Esophagus (tissue), 2 donors: ENCODE measurements at regions not wholly inside any gene's neighbourhood (a gene's known extent, or its start where the extent isn't known, plus 50 kb on each side); places are given as distances from the start of the nearest gene placed in this dataset.

ENCODE experiments used
- H3K27ac ChIP-seq, 2 donors: one replicate each; pipeline ENCODE4 v1.5.1; 2013; ENCODE audit warnings: low read depth in 2 of 2, mild to moderate bottlenecking in 2 of 2, inconsistent platforms in 1 of 2, low read length in 1 of 2, moderate library complexity in 1 of 2
- H3K27me3 ChIP-seq, 2 donors: one replicate each; pipeline ENCODE4 v1.6.1; 2013; ENCODE audit warnings: low read length in 2 of 2, control low read depth in 1 of 2, mild to moderate bottlenecking in 1 of 2; ENCODE audit not compliant: insufficient read depth in 2 of 2, control insufficient read depth in 1 of 2
- H3K36me3 ChIP-seq, 2 donors: one replicate each; pipeline ENCODE4 v1.6.1; 2013; ENCODE audit warnings: low read length in 1 of 2; ENCODE audit not compliant: control insufficient read depth in 2 of 2, insufficient read depth in 2 of 2
- H3K4me1 ChIP-seq, 2 donors: one replicate each; pipeline ENCODE4 v1.6.1; 2013; ENCODE audit warnings: low read length in 1 of 2; ENCODE audit not compliant: control insufficient read depth in 2 of 2, insufficient read depth in 2 of 2
- H3K4me3 ChIP-seq, 2 donors: one replicate each; pipeline ENCODE4 v1.5.1; 2013; ENCODE audit warnings: low read length in 2 of 2, mild to moderate bottlenecking in 2 of 2, low read depth in 1 of 2, moderate library complexity in 1 of 2
- H3K9me3 ChIP-seq, 2 donors: one replicate each; pipeline ENCODE4 v1.6.1; 2013; ENCODE audit warnings: mild to moderate bottlenecking in 2 of 2, low read depth in 1 of 2, low read length in 1 of 2, moderate library complexity in 1 of 2; ENCODE audit not compliant: control insufficient read depth in 2 of 2, insufficient read depth in 1 of 2
- WGBS, 2 donors: extraction: QIAGEN DNeasy Blood & Tissue Kit; methylation state at CpG; one replicate each; pipeline ENCODE4 v1.1.7; 2013; 5-methylcytosine and 5-hydroxymethylcytosine counted together
- donor health status: healthy with polysubstance abuse.
- donor health status: Bipolar disorder and iron deficiency.

DNA sequence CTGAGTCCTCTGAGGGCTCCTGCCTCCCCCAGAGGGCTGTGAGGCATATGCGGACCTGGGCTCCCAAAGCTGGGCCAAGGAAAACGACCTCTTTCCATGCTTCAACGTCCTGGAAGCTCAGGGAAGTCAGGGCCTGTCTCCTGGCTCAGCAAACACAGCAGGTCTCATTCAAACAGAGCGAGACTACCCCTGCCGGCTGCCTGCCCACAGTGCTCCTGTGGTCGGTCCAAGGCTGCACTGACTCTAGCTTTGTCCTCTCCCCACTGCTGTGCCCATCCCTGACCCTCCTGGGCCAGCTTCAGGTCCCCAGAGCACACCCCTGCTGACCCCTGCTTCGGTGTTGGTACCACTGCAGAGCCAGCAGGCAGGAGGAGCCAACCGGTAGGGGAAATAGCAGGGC, 79.6 kb downstream of the PDCL3 start:
- H3K4me3 ChIP-seq: no peak overlapping the region
- WGBS, 2 donors: 80 to 89% methylated on average over 7 to 8 of the region's 8 CpGs
- no peak overlapping the region for H3K27ac ChIP-seq
- no peaks in the 10 kb centered on the region for H3K27me3 ChIP-seq
- no peaks in the 10 kb centered on the region for H3K9me3 ChIP-seq
- H3K36me3 ChIP-seq: no peaks in the 10 kb centered on the region
- H3K4me1 ChIP-seq: peaks cover 0 to 4% of the 10 kb centered on the region in 2 donors

- 86 to 88% methylated on average over 2 to 3 of the region's 3 CpGs for WGBS, 2 donors
- Histone ChIP-seq H3K27ac (no peak overlapping the region), H3K4me1 (peaks cover 0 to 4% of the 10 kb centered on the region in 2 donors), H3K4me3 (no peak overlapping the region), H3K36me3 (no peaks in the 10 kb centered on the region), H3K27me3 (no peaks in the 10 kb centered on the region), H3K9me3 (no peaks in the 10 kb centered on the region)
These were observed 80.7 kb downstream of the PDCL3 start for GRCh38 chr2:100643467-100643866.

DNA sequence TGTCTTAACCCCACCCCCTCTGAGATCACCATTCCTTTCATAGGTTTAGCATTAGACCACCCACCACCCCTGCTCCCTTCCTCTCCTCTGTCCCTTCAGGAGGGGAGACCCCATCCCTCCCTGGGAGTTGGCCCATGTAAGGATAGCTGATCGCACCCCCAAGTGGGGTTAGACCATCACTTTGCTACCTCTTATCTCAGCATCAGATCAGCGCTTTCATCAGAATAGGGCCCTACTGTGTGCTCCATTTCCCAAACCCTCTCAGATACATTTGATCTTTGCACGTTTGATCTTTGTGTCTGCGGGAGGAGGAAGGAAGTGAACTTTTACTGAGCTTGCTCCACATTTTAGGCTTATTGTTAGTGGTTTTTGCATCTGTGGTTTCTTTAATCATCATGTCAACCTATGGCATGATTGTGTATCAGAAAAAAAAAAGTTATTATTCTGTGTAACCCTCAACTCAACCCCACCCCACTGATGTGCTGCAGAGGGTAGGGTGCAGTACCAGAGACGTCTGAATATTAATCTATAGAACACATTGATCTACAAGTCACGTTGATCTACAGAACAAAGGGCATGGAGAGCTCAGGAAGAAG, 81.2 kb downstream of the PDCL3 start:
- 67% methylated on average over 6 of the region's 6 CpGs for WGBS, 2 donors
- no peaks in the 10 kb centered on the region for H3K9me3 ChIP-seq
- no peak overlapping the region for H3K4me3 ChIP-seq
- H3K27ac ChIP-seq: no peak overlapping the region
- peaks cover 0 to 4% of the 10 kb centered on the region in 2 donors for H3K4me1 ChIP-seq
- no peaks in the 10 kb centered on the region for H3K36me3 ChIP-seq
- H3K27me3 ChIP-seq: no peaks in the 10 kb centered on the region

- Histone ChIP-seq H3K27me3 (no peaks in the 10 kb centered on the region), H3K27ac (no peak overlapping the region), H3K4me3 (no peak overlapping the region), H3K4me1 (peaks cover 0 to 2% of the 10 kb centered on the region in 2 donors), H3K36me3 (no peaks in the 10 kb centered on the region), H3K9me3 (no peaks in the 10 kb centered on the region)
- WGBS, 2 donors: 62 to 65% methylated on average over 8 of the region's 8 CpGs
These were observed 83.1 kb downstream of the PDCL3 start for GRCh38 chr2:100645695-100646429.

- H3K4me3 ChIP-seq: no peak overlapping the region
- H3K9me3 ChIP-seq: no peaks in the 10 kb centered on the region
- H3K36me3 ChIP-seq: no peaks in the 10 kb centered on the region
- H3K4me1 ChIP-seq: peaks cover 0 to under 1% of the 10 kb centered on the region in 2 donors
- H3K27me3 ChIP-seq: no peaks in the 10 kb centered on the region
- WGBS, 2 donors: 79 to 85% methylated on average over 1 of the region's 1 CpG
- no peak overlapping the region for H3K27ac ChIP-seq
These were observed 84.9 kb downstream of the PDCL3 start for GRCh38 chr2:100647709-100648108.

- 69 to 77% methylated on average over 3 of the region's 3 CpGs for WGBS, 2 donors
- Histone ChIP-seq H3K27ac (no peak overlapping the region), H3K4me1 (no peaks in the 10 kb centered on the region), H3K4me3 (no peak overlapping the region), H3K36me3 (no peaks in the 10 kb centered on the region), H3K9me3 (peaks cover 0 to 3% of the 10 kb centered on the region in 2 donors), H3K27me3 (no peaks in the 10 kb centered on the region)
These were observed 87.4 kb downstream of the PDCL3 start for GRCh38 chr2:100650151-100650550.

GRCh38 chr2:100653449-100654035, 90.7 kb downstream of the PDCL3 start:
- Histone ChIP-seq H3K4me3 (no peak overlapping the region), H3K27ac (no peak overlapping the region), H3K27me3 (no peaks in the 10 kb centered on the region), H3K9me3 (peaks cover 0 to 5% of the 10 kb centered on the region in 2 donors), H3K4me1 (no peaks in the 10 kb centered on the region), H3K36me3 (no peaks in the 10 kb centered on the region)
- WGBS, 2 donors: 86 to 87% methylated on average over 7 of the region's 7 CpGs

DNA sequence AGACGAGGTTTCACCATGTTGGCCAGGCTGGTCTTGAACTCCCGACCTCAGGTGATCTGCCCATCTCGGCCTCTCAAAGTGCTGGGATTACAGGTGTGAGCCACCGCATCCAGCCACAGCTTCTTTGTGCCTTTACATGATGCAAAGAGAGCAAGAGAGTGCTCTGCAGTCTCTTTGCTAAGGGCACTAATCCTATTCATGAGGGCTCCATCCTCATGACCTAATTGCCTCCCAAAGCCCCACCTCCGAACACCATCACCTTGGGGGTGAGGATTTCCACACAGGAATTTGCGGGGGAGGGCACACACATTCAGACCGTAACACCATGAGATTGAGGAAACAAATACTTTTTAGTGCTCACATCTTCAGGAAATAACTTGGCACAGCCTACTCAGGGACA, 91.8 kb downstream of the PDCL3 start:
- H3K27me3 ChIP-seq: no peaks in the 10 kb centered on the region
- peaks cover 0 to 5% of the 10 kb centered on the region in 2 donors for H3K9me3 ChIP-seq
- no peak overlapping the region for H3K27ac ChIP-seq
- no peak overlapping the region for H3K4me3 ChIP-seq
- H3K36me3 ChIP-seq: no peaks in the 10 kb centered on the region
- no peaks in the 10 kb centered on the region for H3K4me1 ChIP-seq
- WGBS, 2 donors: 90 to 94% methylated on average over 7 of the region's 7 CpGs

GRCh38 chr2:100655446-100655845, 92.7 kb downstream of the PDCL3 start:
- WGBS, 2 donors: 64 to 73% methylated on average over 5 of the region's 5 CpGs
- Histone ChIP-seq H3K27me3 (no peaks in the 10 kb centered on the region), H3K27ac (no peak overlapping the region), H3K36me3 (no peaks in the 10 kb centered on the region), H3K4me1 (no peaks in the 10 kb centered on the region), H3K9me3 (peaks cover 0 to 5% of the 10 kb centered on the region in 2 donors), H3K4me3 (no peak overlapping the region)
